Mesothelial cell of epicardium (in vitro differentiated cells): ENCODE measurements at regions not wholly inside any gene's neighbourhood (a gene's known extent, or its start where the extent isn't known, plus 50 kb on each side); places are given as distances from the start of the nearest gene placed in this dataset.

Experiments used
- DNase-seq, 2 experiments: peaks; one replicate each; pipeline ENCODE4 v3.0.0; 2021; ENCODE audit warnings: low spot score in 2 of 2; ENCODE audit not compliant: unreplicated experiment in 2 of 2
- H3K27ac Mint-ChIP-seq: 2 replicates; pipeline ENCODE4 v1.8.0; 2021; ENCODE audit warnings: mixed read lengths
- H3K27me3 Mint-ChIP-seq: 2 replicates; pipeline ENCODE4 v1.8.0; 2021; ENCODE audit warnings: low read depth, mixed read lengths
- H3K36me3 Mint-ChIP-seq: 2 replicates; pipeline ENCODE4 v1.8.0; 2021; ENCODE audit warnings: mixed read lengths
- H3K4me1 Mint-ChIP-seq: 2 replicates; pipeline ENCODE4 v1.8.0; 2021; ENCODE audit warnings: mixed read lengths
- H3K4me3 Mint-ChIP-seq: 2 replicates; pipeline ENCODE4 v1.8.0; 2021; ENCODE audit warnings: mild to moderate bottlenecking, moderate library complexity, mixed read lengths
- H3K9me3 Mint-ChIP-seq: 2 replicates; pipeline ENCODE4 v1.8.0; 2021; ENCODE audit warnings: mixed read lengths
- CTCF ChIP-seq: fragments of 200-600 bp; sonication (generic); IDR thresholded peaks from one replicate; pipeline ENCODE4 v1.5.0; 2021; ENCODE audit warnings: antibody characterized with exemption; ENCODE audit not compliant: unreplicated experiment

- no peak for TF ChIP-seq CTCF
- no peaks in the 10 kb centered on the region for H3K27me3 Mint-ChIP-seq
- DNase-seq, result no peak
- H3K4me1 Mint-ChIP-seq, result peaks cover 6% of the 10 kb centered on the region
- no peaks in the 10 kb centered on the region for H3K36me3 Mint-ChIP-seq
- peaks cover 8% of the 10 kb centered on the region for H3K9me3 Mint-ChIP-seq
- no peak overlapping the region for H3K27ac Mint-ChIP-seq
- H3K4me3 Mint-ChIP-seq, result no peak overlapping the region
These were observed 71.1 kb upstream of the SOX5 start for GRCh38 chr12:24020397-24021163.

GRCh38 chr12:24015833-24016160 is 66.3 kb upstream of the SOX5 start:
- H3K4me1 Mint-ChIP-seq, result peaks cover 3% of the 10 kb centered on the region
- no peak overlapping the region for H3K27ac Mint-ChIP-seq
- no peak for DNase-seq
- no peaks in the 10 kb centered on the region for H3K27me3 Mint-ChIP-seq
- H3K36me3 Mint-ChIP-seq, result no peaks in the 10 kb centered on the region
- no peak overlapping the region for H3K4me3 Mint-ChIP-seq
- TF ChIP-seq CTCF, result no peak
- H3K9me3 Mint-ChIP-seq, result peaks cover 5% of the 10 kb centered on the region

GRCh38 chr12:24014915-24015832 is 65.7 kb upstream of the SOX5 start:
- H3K4me3 Mint-ChIP-seq, result no peak overlapping the region
- TF ChIP-seq CTCF, result no peak

GRCh38 chr12:24014240-24014639 is 64.8 kb upstream of the SOX5 start:
- Mint-ChIP-seq H3K4me3 (no peak overlapping the region), H3K27ac (no peak overlapping the region), H3K36me3 (no peaks in the 10 kb centered on the region), H3K9me3 (peaks cover 5% of the 10 kb centered on the region), H3K4me1 (peaks cover 3% of the 10 kb centered on the region), H3K27me3 (no peaks in the 10 kb centered on the region)
- TF ChIP-seq CTCF, result no peak
- DNase-seq, result no peak

More at GRCh38 chr12:24014915-24015832, 65.7 kb upstream of the SOX5 start:
- no peak for DNase-seq
- H3K9me3 Mint-ChIP-seq, result peaks cover 5% of the 10 kb centered on the region
- no peaks in the 10 kb centered on the region for H3K36me3 Mint-ChIP-seq
- peaks cover 3% of the 10 kb centered on the region for H3K4me1 Mint-ChIP-seq
- no peak overlapping the region for H3K27ac Mint-ChIP-seq
- no peaks in the 10 kb centered on the region for H3K27me3 Mint-ChIP-seq

GRCh38 chr12:24012528-24012927 is 63.1 kb upstream of the SOX5 start:
- H3K4me1 Mint-ChIP-seq, result peaks cover 3% of the 10 kb centered on the region
- no peak overlapping the region for H3K27ac Mint-ChIP-seq
- H3K9me3 Mint-ChIP-seq, result no peaks in the 10 kb centered on the region
- no peaks in the 10 kb centered on the region for H3K27me3 Mint-ChIP-seq
- no peak for DNase-seq
- no peak for TF ChIP-seq CTCF
- H3K36me3 Mint-ChIP-seq, result no peaks in the 10 kb centered on the region
- no peak overlapping the region for H3K4me3 Mint-ChIP-seq
